Neural cell (in vitro differentiated cells): ENCODE measurements at regions not wholly inside any gene's neighbourhood (a gene's known extent, or its start where the extent isn't known, plus 50 kb on each side); places are given as distances from the start of the nearest gene placed in this dataset.

Source experiments
- POLR2AphosphoS5 ChIP-seq: IDR thresholded peaks from 2 replicates; pipeline ENCODE4 v1.6.1; 2012
- TAF1 ChIP-seq: IDR thresholded peaks from 2 replicates; pipeline ENCODE4 v1.6.1; 2012; ENCODE audit warnings: low read depth
- TF ChIP-seq, protein P1 (sequence below): fragments of 450-650 bp; IDR thresholded peaks from 2 replicates; pipeline ENCODE4 v1.5.1; 2014; ENCODE audit warnings: antibody characterized with exemption, mild to moderate bottlenecking, moderate library complexity; ENCODE audit not compliant: poor library complexity, severe bottlenecking
- TF ChIP-seq, protein P2 (sequence below): IDR thresholded peaks from 2 replicates; pipeline ENCODE4 v1.6.1; 2012; ENCODE audit warnings: borderline replicate concordance

DNA sequence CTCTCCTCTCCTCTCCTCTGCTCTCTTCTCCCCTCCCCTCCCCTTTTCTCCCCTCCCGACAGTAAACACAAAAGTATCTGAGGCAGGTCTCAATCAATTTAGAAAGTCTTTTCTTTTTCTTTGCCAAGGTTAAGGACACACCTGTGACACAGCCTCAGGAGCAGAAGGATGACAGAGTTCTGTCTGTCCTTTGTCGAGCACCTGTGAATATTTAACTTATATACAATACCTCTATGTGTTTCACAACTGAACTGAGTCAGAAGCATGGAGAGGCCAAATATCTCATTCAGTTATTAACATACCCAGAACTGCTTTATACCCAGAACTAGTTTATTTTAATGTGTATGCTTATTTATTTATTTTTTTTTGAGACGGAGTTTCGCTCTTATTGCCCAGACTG, 81.1 kb upstream of the ROBO1 start:
- TF ChIP-seq, protein P1, sequence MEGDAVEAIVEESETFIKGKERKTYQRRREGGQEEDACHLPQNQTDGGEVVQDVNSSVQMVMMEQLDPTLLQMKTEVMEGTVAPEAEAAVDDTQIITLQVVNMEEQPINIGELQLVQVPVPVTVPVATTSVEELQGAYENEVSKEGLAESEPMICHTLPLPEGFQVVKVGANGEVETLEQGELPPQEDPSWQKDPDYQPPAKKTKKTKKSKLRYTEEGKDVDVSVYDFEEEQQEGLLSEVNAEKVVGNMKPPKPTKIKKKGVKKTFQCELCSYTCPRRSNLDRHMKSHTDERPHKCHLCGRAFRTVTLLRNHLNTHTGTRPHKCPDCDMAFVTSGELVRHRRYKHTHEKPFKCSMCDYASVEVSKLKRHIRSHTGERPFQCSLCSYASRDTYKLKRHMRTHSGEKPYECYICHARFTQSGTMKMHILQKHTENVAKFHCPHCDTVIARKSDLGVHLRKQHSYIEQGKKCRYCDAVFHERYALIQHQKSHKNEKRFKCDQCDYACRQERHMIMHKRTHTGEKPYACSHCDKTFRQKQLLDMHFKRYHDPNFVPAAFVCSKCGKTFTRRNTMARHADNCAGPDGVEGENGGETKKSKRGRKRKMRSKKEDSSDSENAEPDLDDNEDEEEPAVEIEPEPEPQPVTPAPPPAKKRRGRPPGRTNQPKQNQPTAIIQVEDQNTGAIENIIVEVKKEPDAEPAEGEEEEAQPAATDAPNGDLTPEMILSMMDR = no peak
- TF ChIP-seq, protein P2, sequence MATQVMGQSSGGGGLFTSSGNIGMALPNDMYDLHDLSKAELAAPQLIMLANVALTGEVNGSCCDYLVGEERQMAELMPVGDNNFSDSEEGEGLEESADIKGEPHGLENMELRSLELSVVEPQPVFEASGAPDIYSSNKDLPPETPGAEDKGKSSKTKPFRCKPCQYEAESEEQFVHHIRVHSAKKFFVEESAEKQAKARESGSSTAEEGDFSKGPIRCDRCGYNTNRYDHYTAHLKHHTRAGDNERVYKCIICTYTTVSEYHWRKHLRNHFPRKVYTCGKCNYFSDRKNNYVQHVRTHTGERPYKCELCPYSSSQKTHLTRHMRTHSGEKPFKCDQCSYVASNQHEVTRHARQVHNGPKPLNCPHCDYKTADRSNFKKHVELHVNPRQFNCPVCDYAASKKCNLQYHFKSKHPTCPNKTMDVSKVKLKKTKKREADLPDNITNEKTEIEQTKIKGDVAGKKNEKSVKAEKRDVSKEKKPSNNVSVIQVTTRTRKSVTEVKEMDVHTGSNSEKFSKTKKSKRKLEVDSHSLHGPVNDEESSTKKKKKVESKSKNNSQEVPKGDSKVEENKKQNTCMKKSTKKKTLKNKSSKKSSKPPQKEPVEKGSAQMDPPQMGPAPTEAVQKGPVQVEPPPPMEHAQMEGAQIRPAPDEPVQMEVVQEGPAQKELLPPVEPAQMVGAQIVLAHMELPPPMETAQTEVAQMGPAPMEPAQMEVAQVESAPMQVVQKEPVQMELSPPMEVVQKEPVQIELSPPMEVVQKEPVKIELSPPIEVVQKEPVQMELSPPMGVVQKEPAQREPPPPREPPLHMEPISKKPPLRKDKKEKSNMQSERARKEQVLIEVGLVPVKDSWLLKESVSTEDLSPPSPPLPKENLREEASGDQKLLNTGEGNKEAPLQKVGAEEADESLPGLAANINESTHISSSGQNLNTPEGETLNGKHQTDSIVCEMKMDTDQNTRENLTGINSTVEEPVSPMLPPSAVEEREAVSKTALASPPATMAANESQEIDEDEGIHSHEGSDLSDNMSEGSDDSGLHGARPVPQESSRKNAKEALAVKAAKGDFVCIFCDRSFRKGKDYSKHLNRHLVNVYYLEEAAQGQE = no peak
- TF ChIP-seq POLR2AphosphoS5 (no peak), TAF1 (no peak)
